Mammary epithelial cell (primary cell): ENCODE measurements at regions not wholly inside any gene's neighbourhood (a gene's known extent, or its start where the extent isn't known, plus 50 kb on each side); places are given as distances from the start of the nearest gene placed in this dataset.

Source experiments
- CTCF ChIP-seq, 2 donors: IDR thresholded peaks in 1 of 2; conservative IDR thresholded peaks in 1 of 2; 2 replicates each; pipeline ENCODE4 v1.5.1; 2011 to 2012; ENCODE audit warnings: inconsistent platforms in 2 of 2, low read length in 2 of 2, mild to moderate bottlenecking in 2 of 2, control low read depth in 1 of 2, low read depth in 1 of 2; ENCODE audit not compliant: insufficient read depth in 1 of 2; ENCODE audit errors: extremely low read depth in 1 of 2
- EZH2 ChIP-seq: IDR thresholded peaks from 2 replicates; pipeline ENCODE4 v1.6.1; 2012; ENCODE audit warnings: low read length, inconsistent platforms, borderline replicate concordance

DNA sequence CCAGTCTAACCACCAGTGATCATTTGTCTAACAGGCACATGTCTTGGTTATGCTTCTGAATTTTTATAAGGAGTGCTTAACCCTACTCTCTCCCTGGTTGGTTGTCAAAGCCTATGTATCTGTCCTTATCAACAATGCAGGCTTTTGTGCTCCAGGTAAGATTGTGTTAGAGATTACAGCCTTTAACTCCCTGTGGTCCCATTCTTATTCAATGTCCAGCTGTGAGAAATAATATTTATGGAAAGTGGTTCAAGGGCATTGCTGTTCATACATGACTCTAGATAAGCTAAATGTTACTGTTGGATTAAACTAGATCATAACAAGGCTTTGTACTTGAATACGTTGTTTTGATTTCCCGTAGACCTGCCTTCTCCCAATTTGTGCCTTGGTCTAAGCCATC lies 146.1 kb upstream of the TSC22D2 start:
- TF ChIP-seq CTCF (conservative IDR thresholded peaks at IDR 0.05 in 1 of 2, IDR thresholded peaks at IDR 0.05 in 1 of 2; ENCODE audit: extremely low read depth in 1 of 2, insufficient read depth in 1 of 2, low read depth in 1 of 2, low read length in 2 of 2) = no peak
- no peak for TF ChIP-seq EZH2
